Esophagus muscularis mucosa (tissue), 4 donors: ENCODE measurements at regions not wholly inside any gene's neighbourhood (a gene's known extent, or its start where the extent isn't known, plus 50 kb on each side); places are given as distances from the start of the nearest gene placed in this dataset.
A peak's percentile ranks its signal among the peaks of the same experiment; 100 is the strongest.

Experiments
- DNase-seq: peaks from one replicate; pipeline ENCODE4 v3.0.0-alpha.2; 2017; ENCODE audit errors: extremely low spot score
- H3K27ac ChIP-seq, 4 donors: fragments of 200-600 bp; sonication (generic); replicated peaks in 1 of 4; 1 replicate in 3 of 4; 2 replicates in 1 of 4; pipeline ENCODE4 v1.5.1; 2016 to 2019; ENCODE audit warnings: mild to moderate bottlenecking in 1 of 4
- H3K27me3 ChIP-seq, 4 donors: fragments of 200-600 bp; sonication (generic); one replicate each; pipeline versions ENCODE4 v1.5.1 to v1.6.0; 2016 to 2019
- H3K36me3 ChIP-seq, 4 donors: fragments of 200-600 bp; sonication (generic); one replicate each; pipeline ENCODE4 v1.5.1; 2016 to 2019
- H3K4me1 ChIP-seq, 4 donors: fragments of 200-600 bp; sonication (generic); one replicate each; pipeline ENCODE4 v1.5.1; 2016 to 2019
- H3K4me3 ChIP-seq, 4 donors: fragments of 200-600 bp; sonication (generic); 1 replicate in 2 of 4; 2 replicates in 2 of 4; pipeline ENCODE4 v1.5.1; 2016 to 2019; ENCODE audit warnings: mild to moderate bottlenecking in 4 of 4, moderate library complexity in 1 of 4
- H3K9me3 ChIP-seq, 4 donors: fragments of 200-600 bp; sonication (generic); 1 replicate in 3 of 4; 2 replicates in 1 of 4; pipeline ENCODE4 v1.5.1; 2016 to 2019
- CTCF ChIP-seq, 3 experiments: fragments of 200-600 bp in 2 of 3; fragments of 450-650 bp in 1 of 3; sonication (generic) in 2 of 3; IDR thresholded peaks; one replicate each; pipeline ENCODE4 v1.5.1; 2017 to 2019; ENCODE audit warnings: antibody characterized with exemption in 3 of 3, mild to moderate bottlenecking in 2 of 3, moderate library complexity in 1 of 3
- EP300 ChIP-seq: sonication (generic); formaldehyde crosslinking; IDR thresholded peaks from one replicate; pipeline ENCODE4 v1.6.1; 2017; ENCODE audit warnings: antibody characterized with exemption
- POLR2A ChIP-seq: fragments of 450-650 bp; IDR thresholded peaks from one replicate; pipeline ENCODE4 v1.6.1; 2017; ENCODE audit warnings: antibody characterized with exemption, moderate library complexity, mild to moderate bottlenecking, low read depth
- POLR2AphosphoS5 ChIP-seq, 2 donors: sonication (generic); formaldehyde crosslinking; IDR thresholded peaks; one replicate each; pipeline ENCODE4 v1.6.1; 2017; ENCODE audit warnings: antibody characterized with exemption in 2 of 2
- WGBS: methylation state at CpG from one replicate; pipeline ENCODE4 v1.1.5; 2018; 5-methylcytosine and 5-hydroxymethylcytosine counted together
- intact Hi-C: fragments of 100-400 bp; cut with DNase I; formaldehyde crosslinking; loops from one replicate; pipeline ENCODE4 v1.15.1; 2023

- peaks cover 0 to 15% (median 0%) of the 10 kb centered on the region in 4 donors for H3K27me3 ChIP-seq
- H3K9me3 ChIP-seq: peaks cover 0 to 17% (median 0%) of the 10 kb centered on the region in 4 donors
- TF ChIP-seq CTCF (IDR thresholded peaks at IDR 0.05) (no peak), EP300 (no peak), POLR2A (no peak)
- intact Hi-C loops: no loop called here
- H3K4me1 ChIP-seq: no peaks in the 10 kb centered on the region
- peak overlapping the region in 1 of 4 donors; percentile 30 for H3K27ac ChIP-seq
- H3K4me3 ChIP-seq: no peak overlapping the region
- H3K36me3 ChIP-seq: no peaks in the 10 kb centered on the region
- DNase-seq: peak; percentile 86
- 72% methylated on average over 22 of the region's 24 CpGs for WGBS
Observed at GRCh38 chr18:78123144-78123909, 856.3 kb upstream of the SALL3 start.

DNA sequence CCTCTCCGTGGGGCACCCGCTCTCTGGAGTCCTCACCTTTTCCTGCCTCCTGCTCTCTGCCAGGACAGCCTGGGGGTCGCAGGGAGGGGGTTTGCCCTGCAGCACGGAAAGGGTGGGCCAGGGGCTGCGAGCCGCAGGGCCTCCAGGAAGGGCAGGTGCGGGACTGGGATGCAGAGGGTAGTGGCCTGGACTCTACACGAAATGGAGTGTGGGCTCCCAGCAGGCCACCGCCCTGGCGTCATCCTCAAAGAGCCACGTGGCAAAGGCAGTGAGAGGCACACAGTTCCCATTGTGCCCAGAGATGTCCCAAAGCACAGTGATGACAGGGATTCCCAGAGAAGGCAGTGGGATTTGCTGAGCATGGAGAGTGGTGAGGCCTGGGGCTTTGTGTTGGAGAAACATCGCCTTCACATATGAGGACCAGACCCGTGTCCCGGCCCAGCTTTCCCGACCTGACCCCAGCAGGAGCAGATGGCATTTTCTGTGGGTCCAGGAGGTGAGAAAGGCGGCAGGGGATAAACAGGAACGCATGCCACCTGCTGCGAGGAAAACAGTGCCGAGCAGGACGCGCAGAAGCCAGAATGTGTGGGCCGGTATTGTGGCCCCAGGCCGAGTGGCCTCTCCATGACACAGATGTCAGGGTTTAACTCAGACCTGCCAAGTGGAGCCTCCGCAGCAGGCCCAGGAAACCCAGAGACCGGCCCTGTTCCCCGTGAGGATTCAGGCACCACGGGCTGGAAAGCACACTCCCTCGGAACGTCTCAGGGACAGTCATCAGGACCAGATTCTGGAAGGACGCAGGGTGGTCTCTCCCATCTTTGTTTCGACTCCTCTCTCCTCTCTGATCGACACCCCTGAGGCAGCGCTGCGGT, 855.5 kb upstream of the SALL3 start:
- Histone ChIP-seq H3K27me3 (peaks cover 0 to 21% (median 0%) of the 10 kb centered on the region in 4 donors), H3K27ac (no peak overlapping the region)

DNA sequence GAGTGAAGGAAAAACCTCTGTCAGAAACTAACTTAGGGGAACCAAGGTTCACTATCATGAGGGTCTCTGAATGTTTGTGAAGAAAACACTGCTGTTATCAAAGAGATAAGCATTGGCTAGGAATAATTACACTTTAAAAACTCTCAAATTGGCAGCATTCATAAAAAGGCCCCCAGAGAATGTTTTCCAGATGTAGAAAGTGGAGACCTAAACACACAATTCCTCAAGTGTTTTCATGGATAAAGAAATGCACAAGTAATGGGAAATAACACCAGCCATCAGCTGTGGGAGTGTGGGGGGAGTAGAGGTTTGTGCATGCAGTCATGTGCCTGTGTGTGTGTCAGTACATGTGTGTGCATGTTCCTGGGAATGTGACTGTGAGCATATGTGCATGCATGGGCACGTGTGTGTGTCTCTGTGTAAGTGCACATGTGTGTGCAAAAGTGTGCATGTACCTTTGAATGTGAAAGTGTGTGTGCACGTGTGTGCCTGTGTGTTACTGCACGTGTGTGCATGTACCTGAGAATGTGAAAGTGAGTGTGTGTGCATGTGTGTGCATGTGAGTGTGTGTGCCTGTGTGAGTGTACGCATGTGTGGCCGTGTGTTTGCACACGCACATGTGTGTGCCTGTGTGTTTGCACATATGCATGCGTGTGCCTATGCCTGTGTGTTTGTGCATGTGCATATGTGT, 854.3 kb upstream of the SALL3 start:
- intact Hi-C loops: no loop called here
- Histone ChIP-seq H3K36me3 (no peaks in the 10 kb centered on the region), H3K4me3 (no peak overlapping the region), H3K4me1 (no peaks in the 10 kb centered on the region), H3K9me3 (peaks cover 0 to 3% (median 0%) of the 10 kb centered on the region in 4 donors), H3K27ac (no peak overlapping the region), H3K27me3 (peaks cover 0 to 26% (median 0%) of the 10 kb centered on the region in 4 donors)
- TF ChIP-seq POLR2A (no peak), POLR2AphosphoS5 (IDR thresholded peaks at IDR 0.05) (no peak), EP300 (no peak), CTCF (IDR thresholded peaks at IDR 0.05) (no peak)
- 81% methylated on average over 7 of the region's 7 CpGs for WGBS
- no peak for DNase-seq

More for the DNA sequence above, 855.5 kb upstream of the SALL3 start:
- intact Hi-C loops: no loop called here
- peak; percentile 77 for DNase-seq
- Histone ChIP-seq H3K9me3 (peaks cover 0 to 14% (median 0%) of the 10 kb centered on the region in 4 donors), H3K4me1 (no peaks in the 10 kb centered on the region), H3K36me3 (no peaks in the 10 kb centered on the region), H3K4me3 (no peak overlapping the region)
- 80% methylated on average over 33 of the region's 34 CpGs for WGBS
- TF ChIP-seq CTCF (IDR thresholded peaks at IDR 0.05) (no peak), POLR2AphosphoS5 (IDR thresholded peaks at IDR 0.05) (no peak), POLR2A (no peak), EP300 (no peak)

DNA sequence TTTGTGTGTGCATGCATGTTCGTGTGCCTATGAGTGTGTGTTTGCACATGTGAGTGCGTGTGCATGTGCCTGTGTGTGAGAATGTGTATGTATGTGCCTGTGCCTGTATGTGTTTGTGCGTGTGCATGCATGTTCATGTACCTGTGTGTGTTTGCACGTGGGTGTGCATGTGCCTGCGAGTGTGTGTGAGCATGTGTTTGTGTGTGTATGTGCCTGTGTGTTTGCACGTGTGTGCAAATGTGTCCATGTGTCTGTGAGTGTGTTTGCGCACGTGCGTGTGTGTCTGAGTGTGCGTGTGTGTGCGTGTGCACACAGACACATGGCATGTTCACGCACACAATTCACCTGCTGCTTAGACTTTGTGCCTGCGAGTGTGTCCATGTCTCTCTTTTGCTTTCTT, 853.5 kb upstream of the SALL3 start:
- Histone ChIP-seq H3K4me3 (no peak overlapping the region), H3K4me1 (no peaks in the 10 kb centered on the region), H3K9me3 (no peaks in the 10 kb centered on the region), H3K36me3 (no peaks in the 10 kb centered on the region), H3K27me3 (peaks cover 0 to 33% (median 0%) of the 10 kb centered on the region in 4 donors), H3K27ac (no peak overlapping the region)
- intact Hi-C loops: no loop called here
- no peak for TF ChIP-seq POLR2A
- no peak for TF ChIP-seq CTCF (IDR thresholded peaks at IDR 0.05)
- TF ChIP-seq EP300: no peak
- DNase-seq: no peak
- WGBS: 88% methylated on average over 13 of the region's 13 CpGs
